Breast epithelium (tissue), 3 donors: ENCODE measurements at regions not wholly inside any gene's neighbourhood (a gene's known extent, or its start where the extent isn't known, plus 50 kb on each side); places are given as distances from the start of the nearest gene placed in this dataset.

Experiments
- CTCF ChIP-seq, 3 donors: fragments of 450-650 bp; IDR thresholded peaks; one replicate each; pipeline ENCODE4 v1.5.1; 2016 to 2017; ENCODE audit warnings: antibody characterized with exemption in 3 of 3, mild to moderate bottlenecking in 3 of 3, moderate library complexity in 3 of 3
- POLR2A ChIP-seq: fragments of 450-650 bp; IDR thresholded peaks from one replicate; pipeline ENCODE4 v1.6.1; 2016; ENCODE audit warnings: antibody characterized with exemption, mild to moderate bottlenecking, moderate library complexity
- POLR2AphosphoS5 ChIP-seq, 3 donors: sonication (generic); formaldehyde crosslinking; IDR thresholded peaks; one replicate each; pipeline ENCODE4 v1.6.1; 2017; ENCODE audit warnings: antibody characterized with exemption in 3 of 3

DNA sequence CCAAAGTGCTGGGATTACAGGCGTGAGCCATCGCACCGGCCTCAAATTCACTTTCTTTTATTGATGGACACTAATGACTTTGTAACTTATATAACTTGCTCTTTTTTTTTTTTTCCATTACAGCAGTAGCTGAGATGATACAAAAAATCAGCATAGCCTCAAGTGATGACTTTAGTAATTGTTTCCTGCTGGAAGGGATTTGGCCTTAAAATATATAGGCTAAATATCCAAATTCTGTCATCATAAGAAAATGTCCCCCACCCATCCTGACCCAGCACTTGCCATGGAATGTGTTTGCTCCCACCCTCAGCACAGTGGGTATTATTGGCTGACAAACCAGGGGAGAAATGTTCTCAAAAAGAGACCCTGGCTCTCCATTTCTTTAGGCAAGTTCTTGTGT is 1264.1 kb upstream of the AUTS2 start:
- TF ChIP-seq POLR2AphosphoS5 (IDR thresholded peaks at IDR 0.05) (no peak), CTCF (IDR thresholded peaks at IDR 0.05) (no peak), POLR2A (no peak)
